AG10803 (cell line): ENCODE measurements at regions not wholly inside any gene's neighbourhood (a gene's known extent, or its start where the extent isn't known, plus 50 kb on each side); places are given as distances from the start of the nearest gene placed in this dataset.
A peak's percentile ranks its signal among the peaks of the same experiment; 100 is the strongest.

ENCODE experiments used
- DNase-seq: peaks from one replicate; pipeline ENCODE4 v3.0.0; 2010; ENCODE audit warnings: low read depth
- H3K4me3 ChIP-seq: 2 replicates; pipeline ENCODE4 v1.5.1; 2011; ENCODE audit warnings: mild to moderate bottlenecking, low read length, control low read depth
- TF ChIP-seq, protein P1 (sequence below): conservative IDR thresholded peaks from 2 replicates; pipeline ENCODE4 v1.5.1; 2011; ENCODE audit warnings: mild to moderate bottlenecking, low read length, control low read depth, inconsistent platforms

DNA sequence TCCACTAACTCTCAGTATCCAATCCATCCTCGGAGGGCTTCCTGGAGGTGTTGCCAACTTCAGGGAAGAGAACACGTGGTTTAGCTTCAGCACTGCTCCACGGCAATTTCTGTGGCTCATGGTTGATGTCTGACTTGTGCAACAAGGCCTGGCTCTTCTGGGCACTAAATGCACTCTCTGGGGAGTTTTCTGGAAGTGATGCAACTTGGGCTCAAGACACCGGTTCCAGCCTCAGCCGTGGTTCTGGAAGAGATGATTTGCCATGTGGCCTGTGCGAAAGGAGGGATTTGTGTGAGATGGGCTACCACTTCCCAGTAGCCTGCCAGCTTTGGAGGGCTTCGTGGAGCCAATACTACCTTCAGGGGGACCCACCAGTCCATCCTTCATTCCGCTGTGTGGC is 118.6 kb upstream of the RTL1 start:
- no peak overlapping the region for H3K4me3 ChIP-seq
- TF ChIP-seq, protein P1, sequence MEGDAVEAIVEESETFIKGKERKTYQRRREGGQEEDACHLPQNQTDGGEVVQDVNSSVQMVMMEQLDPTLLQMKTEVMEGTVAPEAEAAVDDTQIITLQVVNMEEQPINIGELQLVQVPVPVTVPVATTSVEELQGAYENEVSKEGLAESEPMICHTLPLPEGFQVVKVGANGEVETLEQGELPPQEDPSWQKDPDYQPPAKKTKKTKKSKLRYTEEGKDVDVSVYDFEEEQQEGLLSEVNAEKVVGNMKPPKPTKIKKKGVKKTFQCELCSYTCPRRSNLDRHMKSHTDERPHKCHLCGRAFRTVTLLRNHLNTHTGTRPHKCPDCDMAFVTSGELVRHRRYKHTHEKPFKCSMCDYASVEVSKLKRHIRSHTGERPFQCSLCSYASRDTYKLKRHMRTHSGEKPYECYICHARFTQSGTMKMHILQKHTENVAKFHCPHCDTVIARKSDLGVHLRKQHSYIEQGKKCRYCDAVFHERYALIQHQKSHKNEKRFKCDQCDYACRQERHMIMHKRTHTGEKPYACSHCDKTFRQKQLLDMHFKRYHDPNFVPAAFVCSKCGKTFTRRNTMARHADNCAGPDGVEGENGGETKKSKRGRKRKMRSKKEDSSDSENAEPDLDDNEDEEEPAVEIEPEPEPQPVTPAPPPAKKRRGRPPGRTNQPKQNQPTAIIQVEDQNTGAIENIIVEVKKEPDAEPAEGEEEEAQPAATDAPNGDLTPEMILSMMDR, result no peak
- peak; percentile 49 for DNase-seq

DNA sequence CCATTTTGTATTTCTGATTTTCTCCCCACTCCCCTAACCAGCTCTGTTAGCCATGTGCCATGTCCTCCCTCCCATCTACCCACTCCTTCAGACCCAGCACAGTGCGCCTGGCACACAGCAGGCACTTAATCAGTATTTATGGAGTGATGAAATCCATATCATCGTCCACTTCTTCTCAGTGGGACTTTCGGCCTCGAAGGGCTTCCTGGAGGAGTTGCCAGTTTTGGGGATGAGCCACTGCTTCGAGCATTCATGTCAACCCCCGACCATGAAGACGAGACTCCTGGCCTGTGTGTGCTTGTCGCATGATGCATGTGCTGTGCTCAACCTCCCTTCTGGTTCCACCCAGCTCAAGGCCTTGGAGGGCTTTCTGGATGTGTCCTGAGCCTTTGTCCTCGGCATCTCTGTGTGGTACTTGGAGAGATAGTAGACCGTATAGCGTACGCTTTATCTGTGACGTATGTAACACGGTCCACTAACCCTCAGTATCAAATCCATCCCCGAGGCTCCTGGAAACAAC is 119.5 kb upstream of the RTL1 start:
- TF ChIP-seq, protein P1, result no peak
- no peak for DNase-seq
- no peak overlapping the region for H3K4me3 ChIP-seq

GRCh38 chr14:101024686-101025085 is 121.2 kb upstream of the RTL1 start:
- TF ChIP-seq, protein P1, result no peak
- no peak overlapping the region for H3K4me3 ChIP-seq
- no peak for DNase-seq

DNA sequence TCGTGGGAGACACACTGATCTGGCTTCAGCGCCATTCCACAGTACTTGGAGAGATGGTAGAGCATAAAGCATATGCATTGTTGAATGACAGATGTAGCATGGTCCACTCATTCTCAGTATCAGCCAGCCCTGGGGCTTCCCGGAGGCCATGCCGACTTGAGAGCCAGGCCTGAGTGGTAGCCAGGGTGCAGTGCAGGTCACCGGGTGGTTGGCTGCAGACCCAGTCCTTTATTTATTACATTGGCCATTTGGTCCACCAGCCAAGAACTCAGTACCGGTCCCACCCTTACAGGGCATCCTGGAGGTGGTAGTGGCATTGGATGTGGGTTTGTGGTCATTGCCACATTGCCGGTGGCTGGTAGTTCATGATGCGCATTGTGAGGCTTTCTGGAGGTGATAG is 121.6 kb upstream of the RTL1 start:
- DNase-seq, result no peak
- TF ChIP-seq, protein P1, result no peak
- no peak overlapping the region for H3K4me3 ChIP-seq

DNA sequence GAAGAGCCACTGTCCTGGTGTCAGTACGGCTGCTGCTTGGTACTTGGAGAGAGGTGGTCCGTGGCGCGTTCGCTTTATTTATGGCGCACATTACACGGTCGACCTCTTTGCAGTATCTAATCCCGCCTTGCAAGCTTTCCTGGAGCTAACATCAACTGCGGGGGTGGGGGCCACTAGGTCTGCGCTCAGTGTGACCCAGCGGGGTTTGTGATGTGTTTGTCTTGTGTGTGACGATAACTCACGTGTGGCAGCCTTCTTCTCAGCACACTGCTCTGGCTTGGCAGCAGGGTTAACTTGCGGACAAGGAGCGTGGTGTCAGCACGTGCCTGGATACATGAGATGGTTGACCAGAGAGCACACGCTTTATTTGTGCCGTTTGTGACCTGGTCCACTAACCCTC is 122.2 kb upstream of the RTL1 start:
- DNase-seq, result no peak
- TF ChIP-seq, protein P1, result no peak
- no peak overlapping the region for H3K4me3 ChIP-seq

DNA sequence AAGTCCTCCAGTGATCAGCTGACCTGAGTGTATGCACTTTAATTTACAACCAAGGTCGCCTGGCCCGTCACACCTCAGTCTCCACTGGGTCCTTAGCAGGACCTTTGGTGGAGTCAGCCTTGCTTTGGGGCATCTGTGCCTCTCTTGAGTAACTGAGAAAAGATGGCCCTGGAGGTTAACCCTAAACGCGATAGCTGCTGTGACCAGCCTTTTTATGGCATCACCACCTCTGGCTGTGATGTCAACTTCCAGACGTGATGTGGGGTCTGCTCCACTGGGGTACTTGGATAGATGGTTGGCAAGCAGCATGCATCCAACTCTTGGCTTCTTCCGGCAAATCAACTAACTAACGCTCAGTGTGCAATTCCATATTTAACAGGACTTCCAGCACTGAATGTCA is 122.8 kb upstream of the RTL1 start:
- no peak for DNase-seq
- no peak overlapping the region for H3K4me3 ChIP-seq
- TF ChIP-seq, protein P1, result no peak

DNA sequence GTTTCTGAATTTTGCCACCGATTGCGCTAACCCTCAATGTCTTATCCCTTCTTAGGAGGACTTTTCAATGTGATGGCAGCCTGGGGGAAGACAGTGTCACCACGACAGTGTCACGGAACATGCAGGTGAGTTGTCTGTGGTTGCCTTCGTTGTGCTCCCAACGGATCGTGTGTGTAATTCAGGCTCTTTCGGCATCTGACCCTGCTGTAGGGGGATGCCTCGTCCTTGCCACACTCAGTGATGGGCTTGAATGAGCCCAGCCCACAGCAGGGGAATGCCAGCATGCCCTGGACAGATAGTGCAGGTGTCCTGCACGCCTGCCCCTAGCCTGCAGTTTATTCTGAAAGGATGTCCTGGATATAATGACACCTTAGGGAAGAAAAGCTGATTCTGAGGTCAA is 123.8 kb upstream of the RTL1 start:
- TF ChIP-seq, protein P1, result no peak
- no peak overlapping the region for H3K4me3 ChIP-seq
- no peak for DNase-seq
